ENCODE measurements at regions not wholly inside any gene's neighbourhood (a gene's known extent, or its start where the extent isn't known, plus 50 kb on each side); places are given as distances from the start of the nearest gene placed in this dataset.

DNA sequence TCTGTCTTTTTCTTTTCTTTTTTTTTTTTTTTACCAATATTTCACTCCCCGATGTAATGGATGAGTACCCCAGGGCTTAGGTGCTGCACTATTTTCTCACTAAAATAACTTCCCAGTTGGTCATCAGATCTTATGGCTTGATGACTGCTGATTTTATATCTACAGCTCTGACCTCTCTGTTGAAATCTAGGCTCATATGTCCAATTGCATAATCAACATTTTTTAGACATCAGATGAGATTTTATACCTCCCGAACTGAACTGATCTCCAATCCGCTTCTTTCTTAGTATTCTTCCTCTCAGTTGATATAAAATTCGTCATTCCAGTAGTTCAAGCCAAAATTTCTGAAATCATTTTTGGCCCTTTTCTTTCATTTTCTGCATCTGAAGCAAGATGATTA is 1236.5 kb downstream of the SLC16A7 start:
- H3K27ac Mint-ChIP-seq: no peak overlapping the region
- peaks cover 0 to 1% (median 0%) of the 10 kb centered on the region in 3 donors for H3K27me3 Mint-ChIP-seq (ENCODE audit: low read depth in 3 of 3)
- H3K4me1 Mint-ChIP-seq: no peaks in the 10 kb centered on the region
- no peak overlapping the region for H3K4me3 Mint-ChIP-seq
- no peak for DNase-seq
- peaks cover 2 to 50% (median 29%) of the 10 kb centered on the region in 6 donors for H3K9me3 Mint-ChIP-seq
- no peaks in the 10 kb centered on the region for H3K36me3 Mint-ChIP-seq

- Mint-ChIP-seq H3K27ac (no peak overlapping the region), H3K27me3 (ENCODE audit: low read depth in 3 of 3) (peaks cover 0 to 1% (median 0%) of the 10 kb centered on the region in 3 donors), H3K9me3 (peaks cover 5 to 49% (median 24%) of the 10 kb centered on the region in 6 donors), H3K4me3 (no peak overlapping the region), H3K4me1 (no peaks in the 10 kb centered on the region), H3K36me3 (no peaks in the 10 kb centered on the region)
- no peak for DNase-seq
These were observed 1238.5 kb downstream of the SLC16A7 start for GRCh38 chr12:60834372-60834771.

GRCh38 chr12:60834806-60835205 is 1239.0 kb downstream of the SLC16A7 start:
- Mint-ChIP-seq H3K27me3 (ENCODE audit: low read depth in 3 of 3) (peaks cover 0 to 1% (median 0%) of the 10 kb centered on the region in 3 donors), H3K36me3 (no peaks in the 10 kb centered on the region)

GRCh38 chr12:60836651-60837050 is 1240.8 kb downstream of the SLC16A7 start:
- Mint-ChIP-seq H3K4me1 (no peaks in the 10 kb centered on the region), H3K9me3 (peaks cover 7 to 44% (median 23%) of the 10 kb centered on the region in 6 donors), H3K36me3 (no peaks in the 10 kb centered on the region)

More at GRCh38 chr12:60834806-60835205, 1239.0 kb downstream of the SLC16A7 start:
- Mint-ChIP-seq H3K4me3 (no peak overlapping the region), H3K27ac (no peak overlapping the region), H3K9me3 (peaks cover 5 to 49% (median 21%) of the 10 kb centered on the region in 6 donors), H3K4me1 (no peaks in the 10 kb centered on the region)
- DNase-seq: no peak

GRCh38 chr12:60842181-60842580 is 1246.4 kb downstream of the SLC16A7 start:
- DNase-seq: no peak
- H3K27me3 Mint-ChIP-seq (ENCODE audit: low read depth in 3 of 3): peaks cover 0 to 4% (median 0%) of the 10 kb centered on the region in 3 donors
- H3K4me1 Mint-ChIP-seq: no peaks in the 10 kb centered on the region

More at GRCh38 chr12:60836651-60837050, 1240.8 kb downstream of the SLC16A7 start:
- Mint-ChIP-seq H3K27ac (no peak overlapping the region), H3K4me3 (no peak overlapping the region), H3K27me3 (ENCODE audit: low read depth in 3 of 3) (peaks cover 0 to 2% (median 0%) of the 10 kb centered on the region in 3 donors)
- DNase-seq: no peak

DNA sequence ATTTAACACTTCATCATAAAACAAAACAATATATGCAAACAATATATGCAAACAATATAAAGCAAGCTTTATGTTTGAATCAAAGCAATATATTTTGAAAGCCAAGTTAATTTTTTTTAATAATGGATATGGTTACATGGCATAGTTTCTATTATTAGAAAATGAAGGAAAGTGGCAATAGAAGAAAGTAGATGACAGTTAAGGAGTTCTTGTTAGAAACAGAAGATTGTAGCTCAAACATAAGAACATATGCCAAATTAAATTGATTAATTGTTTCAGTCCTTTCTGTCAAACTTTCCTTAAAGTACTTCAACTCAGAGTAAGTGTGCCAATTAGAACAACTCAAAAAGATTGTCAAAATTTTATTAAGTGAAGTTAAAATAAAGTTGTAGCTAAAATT is 1248.3 kb downstream of the SLC16A7 start:
- peaks cover 0 to 4% (median 0%) of the 10 kb centered on the region in 3 donors for H3K27me3 Mint-ChIP-seq (ENCODE audit: low read depth in 3 of 3)
- peaks cover 10 to 32% (median 18%) of the 10 kb centered on the region in 6 donors for H3K9me3 Mint-ChIP-seq
- no peak overlapping the region for H3K27ac Mint-ChIP-seq
- no peaks in the 10 kb centered on the region for H3K4me1 Mint-ChIP-seq
- peaks cover 0 to 3% (median 0%) of the 10 kb centered on the region in 3 donors for H3K36me3 Mint-ChIP-seq
- DNase-seq: no peak
- H3K4me3 Mint-ChIP-seq: no peak overlapping the region

More at GRCh38 chr12:60842181-60842580, 1246.4 kb downstream of the SLC16A7 start:
- Mint-ChIP-seq H3K27ac (no peak overlapping the region), H3K4me3 (no peak overlapping the region), H3K9me3 (peaks cover 11 to 36% (median 20%) of the 10 kb centered on the region in 6 donors), H3K36me3 (peaks cover 0 to 3% (median 0%) of the 10 kb centered on the region in 3 donors)

DNA sequence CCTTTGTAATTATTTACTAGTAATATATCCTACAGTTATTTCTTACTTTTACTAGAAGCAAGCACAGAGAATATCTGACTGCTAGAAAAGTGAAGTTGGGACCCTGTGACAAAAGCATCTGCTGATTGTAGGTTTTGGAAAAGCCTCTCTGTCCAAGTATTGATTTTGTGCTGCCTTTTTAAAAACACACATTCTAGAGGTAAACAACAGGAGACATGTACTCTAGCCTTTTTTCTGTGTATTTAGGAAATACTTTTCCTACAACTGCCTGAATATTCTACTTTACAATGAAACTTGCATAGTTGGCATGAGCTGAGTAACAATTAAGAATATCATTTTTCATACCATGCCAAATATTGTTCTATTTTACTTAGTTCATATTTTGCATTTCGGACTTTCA is 1249.0 kb downstream of the SLC16A7 start:
- peaks cover 11 to 30% (median 19%) of the 10 kb centered on the region in 6 donors for H3K9me3 Mint-ChIP-seq
- H3K4me3 Mint-ChIP-seq: no peak overlapping the region
- H3K27me3 Mint-ChIP-seq (ENCODE audit: low read depth in 3 of 3): peaks cover 0 to 4% (median 0%) of the 10 kb centered on the region in 3 donors
- no peaks in the 10 kb centered on the region for H3K4me1 Mint-ChIP-seq
- peaks cover 0 to 3% (median 0%) of the 10 kb centered on the region in 3 donors for H3K36me3 Mint-ChIP-seq
- no peak overlapping the region for H3K27ac Mint-ChIP-seq
- no peak for DNase-seq

DNA sequence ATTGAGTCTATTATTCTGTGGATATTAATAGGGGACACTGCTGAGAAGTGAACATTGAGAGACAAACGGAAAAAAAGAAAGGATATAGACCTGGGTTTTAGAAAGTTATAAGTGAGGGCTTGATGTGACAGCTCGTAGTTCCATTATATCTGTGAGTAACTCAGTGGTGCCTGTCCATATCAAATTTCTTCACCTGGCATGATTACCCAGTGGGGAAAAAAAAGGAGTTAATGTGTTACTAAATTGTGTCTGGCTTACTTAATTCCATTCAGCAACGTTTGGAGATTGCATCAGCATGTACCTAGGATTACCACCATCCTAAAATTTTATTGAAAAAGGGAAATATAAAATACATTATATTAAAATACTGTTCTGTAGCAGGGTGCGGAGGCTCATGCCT is 1249.9 kb downstream of the SLC16A7 start:
- DNase-seq: no peak
- Mint-ChIP-seq H3K9me3 (peaks cover 10 to 32% (median 19%) of the 10 kb centered on the region in 6 donors), H3K27me3 (ENCODE audit: low read depth in 3 of 3) (peaks cover 0 to 2% (median 0%) of the 10 kb centered on the region in 3 donors), H3K4me1 (no peaks in the 10 kb centered on the region), H3K27ac (no peak overlapping the region), H3K4me3 (no peak overlapping the region), H3K36me3 (peaks cover 0 to 3% (median 0%) of the 10 kb centered on the region in 3 donors)

DNA sequence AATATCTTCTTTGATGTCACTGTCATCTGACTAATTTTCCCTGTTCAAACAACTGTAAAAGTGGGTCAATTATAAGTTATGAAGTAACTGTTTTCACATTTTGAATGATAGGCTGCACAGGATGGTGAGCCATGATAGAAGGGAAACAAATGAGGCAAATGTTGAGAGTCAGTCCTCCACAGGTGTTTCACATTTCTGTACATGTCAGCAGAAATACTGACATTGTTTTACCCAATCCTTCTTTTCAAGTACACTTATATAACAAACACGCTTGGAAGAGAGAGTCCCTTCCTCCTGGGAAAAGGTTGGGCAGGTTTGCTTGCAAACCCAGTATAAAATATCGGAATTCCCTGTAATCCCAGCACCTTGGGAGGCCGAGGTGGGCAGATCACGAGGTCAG is 1251.5 kb downstream of the SLC16A7 start:
- Mint-ChIP-seq H3K27me3 (ENCODE audit: low read depth in 3 of 3) (peaks cover 0 to 4% (median 0%) of the 10 kb centered on the region in 3 donors), H3K36me3 (peaks cover 0 to 3% (median 0%) of the 10 kb centered on the region in 3 donors), H3K4me3 (no peak overlapping the region), H3K27ac (no peak overlapping the region), H3K9me3 (peaks cover 13 to 34% (median 21%) of the 10 kb centered on the region in 6 donors), H3K4me1 (no peaks in the 10 kb centered on the region)
- no peak for DNase-seq

DNA sequence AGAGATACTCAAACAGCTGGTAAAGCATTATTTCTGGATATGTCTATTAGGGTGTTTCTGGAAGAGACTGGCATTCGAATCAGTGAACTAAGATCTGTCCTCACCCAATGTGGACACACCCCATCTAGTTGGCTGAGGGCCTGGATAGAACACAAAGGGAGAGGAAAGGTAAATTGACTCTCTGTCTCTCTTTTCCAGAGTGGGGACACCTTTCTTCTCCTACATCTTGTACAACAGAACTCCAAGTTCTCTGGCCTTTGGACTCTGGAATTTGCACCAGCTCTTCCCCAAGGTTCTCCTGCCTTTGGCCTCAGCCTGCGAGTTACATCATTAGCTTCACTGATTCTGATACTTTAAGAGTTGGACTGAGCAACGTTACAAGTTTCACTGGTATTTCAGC is 1253.9 kb downstream of the SLC16A7 start:
- no peak for DNase-seq
- Mint-ChIP-seq H3K36me3 (peaks cover 0 to 3% (median 0%) of the 10 kb centered on the region in 3 donors), H3K27me3 (ENCODE audit: low read depth in 3 of 3) (peaks cover 0 to 6% (median 0%) of the 10 kb centered on the region in 3 donors), H3K4me1 (no peaks in the 10 kb centered on the region), H3K27ac (no peak overlapping the region), H3K4me3 (no peak overlapping the region), H3K9me3 (peaks cover 13 to 40% (median 24%) of the 10 kb centered on the region in 6 donors)

DNA sequence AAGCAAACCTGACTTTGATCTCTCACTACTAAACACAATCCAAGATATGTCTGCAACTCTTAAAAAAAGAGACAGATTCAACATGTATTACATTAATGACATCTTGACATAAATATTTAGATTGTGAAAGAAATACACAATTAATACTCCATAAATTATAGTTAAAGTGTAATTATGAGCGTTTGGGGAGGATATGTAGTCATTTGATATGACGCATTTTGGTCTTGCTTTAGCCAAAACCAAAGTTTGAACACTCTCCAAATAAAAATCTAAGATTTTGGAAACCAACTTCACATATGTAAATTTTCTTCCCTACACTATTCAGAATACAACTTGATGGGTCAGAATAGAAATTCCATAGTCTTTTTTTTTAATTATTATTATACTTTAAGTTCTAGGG is 1257.6 kb downstream of the SLC16A7 start:
- no peaks in the 10 kb centered on the region for H3K4me1 Mint-ChIP-seq
- no peak overlapping the region for H3K4me3 Mint-ChIP-seq
- peaks cover 0 to 4% (median 0%) of the 10 kb centered on the region in 3 donors for H3K27me3 Mint-ChIP-seq (ENCODE audit: low read depth in 3 of 3)
- H3K36me3 Mint-ChIP-seq: no peaks in the 10 kb centered on the region
- DNase-seq: no peak
- peaks cover 7 to 35% (median 16%) of the 10 kb centered on the region in 6 donors for H3K9me3 Mint-ChIP-seq
- H3K27ac Mint-ChIP-seq: no peak overlapping the region

DNA sequence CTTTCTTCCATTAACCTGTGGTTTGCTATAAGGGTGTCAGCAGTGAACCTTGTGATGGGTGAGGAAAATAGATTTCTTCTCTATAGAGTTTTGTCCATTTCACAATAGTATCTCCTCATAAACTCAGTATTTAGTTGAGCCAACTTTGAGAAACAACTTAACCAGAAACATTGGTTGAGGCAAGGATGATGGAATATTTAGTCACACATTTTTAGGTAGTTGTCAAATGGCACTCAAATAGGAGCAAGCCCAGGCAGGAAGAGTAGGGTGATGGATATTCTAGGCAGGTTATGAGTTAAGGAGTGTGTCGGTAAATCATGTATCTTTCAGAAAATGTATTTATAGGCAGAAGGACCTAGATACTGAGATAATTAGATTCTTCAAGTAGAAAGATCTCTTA is 1267.6 kb downstream of the SLC16A7 start:
- Mint-ChIP-seq H3K4me3 (no peak overlapping the region), H3K36me3 (no peaks in the 10 kb centered on the region), H3K9me3 (peaks cover 5 to 47% (median 14%) of the 10 kb centered on the region in 6 donors), H3K27ac (no peak overlapping the region), H3K4me1 (no peaks in the 10 kb centered on the region), H3K27me3 (ENCODE audit: low read depth in 3 of 3) (peaks cover 0 to 2% (median 1%) of the 10 kb centered on the region in 3 donors)
- no peak for DNase-seq

- no peaks in the 10 kb centered on the region for H3K36me3 Mint-ChIP-seq
- peaks cover 0 to 51% (median 29%) of the 10 kb centered on the region in 6 donors for H3K9me3 Mint-ChIP-seq
- no peaks in the 10 kb centered on the region for H3K27me3 Mint-ChIP-seq (ENCODE audit: low read depth in 3 of 3)
- H3K27ac Mint-ChIP-seq: no peak overlapping the region
- H3K4me3 Mint-ChIP-seq: no peak overlapping the region
- no peak for DNase-seq
- H3K4me1 Mint-ChIP-seq: no peaks in the 10 kb centered on the region
These were observed 1276.4 kb downstream of the SLC16A7 start for GRCh38 chr12:60872219-60872618.

GRCh38 chr12:60872850-60873713 is 1277.3 kb downstream of the SLC16A7 start:
- H3K27me3 Mint-ChIP-seq (ENCODE audit: low read depth in 3 of 3): no peaks in the 10 kb centered on the region
- H3K36me3 Mint-ChIP-seq: no peaks in the 10 kb centered on the region
- H3K4me1 Mint-ChIP-seq: no peaks in the 10 kb centered on the region
- peaks cover 0 to 42% (median 26%) of the 10 kb centered on the region in 6 donors for H3K9me3 Mint-ChIP-seq
- no peak overlapping the region for H3K4me3 Mint-ChIP-seq
- DNase-seq: no peak
- H3K27ac Mint-ChIP-seq: no peak overlapping the region

All from immature natural killer cell (primary cell).